PC-9 (cell line): ENCODE measurements at regions not wholly inside any gene's neighbourhood (a gene's known extent, or its start where the extent isn't known, plus 50 kb on each side); places are given as distances from the start of the nearest gene placed in this dataset.

ENCODE experiments used
- CTCF ChIP-seq: fragments of 200-600 bp; sonication (generic); conservative IDR thresholded peaks from 2 replicates; pipeline ENCODE4 v1.6.1; 2017; ENCODE audit warnings: mixed run types, antibody characterized with exemption, mild to moderate bottlenecking, moderate library complexity
- EZH2 ChIP-seq: fragments of 200-600 bp; sonication (generic); IDR thresholded peaks from 2 replicates; pipeline ENCODE4 v1.8.0; 2017; ENCODE audit warnings: antibody characterized with exemption, low read depth

GRCh38 chr10:20659225-20659624 is 237.9 kb downstream of the NEBL start:
- TF ChIP-seq CTCF, result no peak
- no peak for TF ChIP-seq EZH2
